ENCODE measurements at regions not wholly inside any gene's neighbourhood (a gene's known extent, or its start where the extent isn't known, plus 50 kb on each side); places are given as distances from the start of the nearest gene placed in this dataset.

GRCh38 chr4:19437008-19437407 is 814.7 kb upstream of the SLIT2 start:
- DNase-seq = no peak

GRCh38 chr4:19429684-19430083 is 822.0 kb upstream of the SLIT2 start:
- DNase-seq = no peak

GRCh38 chr4:19425146-19425545 is 826.6 kb upstream of the SLIT2 start:
- DNase-seq = no peak

GRCh38 chr4:19417256-19417655 is 834.4 kb upstream of the SLIT2 start:
- DNase-seq = no peak

GRCh38 chr4:19416146-19416545 is 835.6 kb upstream of the SLIT2 start:
- no peak for DNase-seq

- DNase-seq = no peak
These were observed 843.2 kb upstream of the SLIT2 start for GRCh38 chr4:19408490-19408889.

- DNase-seq = no peak
These were observed 844.9 kb upstream of the SLIT2 start for GRCh38 chr4:19406789-19407188.

GRCh38 chr4:19403786-19404370 is 847.8 kb upstream of the SLIT2 start:
- DNase-seq = no peak

- DNase-seq = no peak
These were observed 849.1 kb upstream of the SLIT2 start for GRCh38 chr4:19402581-19403065.

- DNase-seq = no peak
These were observed 850.2 kb upstream of the SLIT2 start for GRCh38 chr4:19401301-19402080.

GRCh38 chr4:19400820-19401219 is 850.9 kb upstream of the SLIT2 start:
- DNase-seq = no peak

- no peak for DNase-seq
These were observed 852.7 kb upstream of the SLIT2 start for GRCh38 chr4:19399001-19399400.

- DNase-seq = no peak
These were observed 864.9 kb upstream of the SLIT2 start for GRCh38 chr4:19386786-19387185.

GRCh38 chr4:19382993-19383756 is 868.5 kb upstream of the SLIT2 start:
- no peak for DNase-seq

- DNase-seq = no peak
These were observed 870.6 kb upstream of the SLIT2 start for GRCh38 chr4:19381068-19381467.

GRCh38 chr4:19380600-19380999 is 871.1 kb upstream of the SLIT2 start:
- DNase-seq = no peak

- no peak for DNase-seq
These were observed 872.5 kb upstream of the SLIT2 start for GRCh38 chr4:19379191-19379708.

- DNase-seq = no peak
These were observed 875.8 kb upstream of the SLIT2 start for GRCh38 chr4:19375931-19376330.

GRCh38 chr4:19375136-19375804 is 876.4 kb upstream of the SLIT2 start:
- no peak for DNase-seq

- no peak for DNase-seq
These were observed 879.3 kb upstream of the SLIT2 start for GRCh38 chr4:19372390-19372789.

- no peak for DNase-seq
These were observed 882.9 kb upstream of the SLIT2 start for GRCh38 chr4:19368800-19369199.

GRCh38 chr4:19366916-19367315 is 884.8 kb upstream of the SLIT2 start:
- DNase-seq = no peak

Data from anterior cingulate cortex (tissue), 58 donors.